Activated CD4-positive, alpha-beta T cell treated with anti-CD3 and anti-CD28 coated beads for 48 hours (primary cell): ENCODE measurements at regions not wholly inside any gene's neighbourhood (a gene's known extent, or its start where the extent isn't known, plus 50 kb on each side); places are given as distances from the start of the nearest gene placed in this dataset.

Source experiments
- DNase-seq: peaks from one replicate; pipeline ENCODE4 v3.0.0-alpha.2; 2020

DNA sequence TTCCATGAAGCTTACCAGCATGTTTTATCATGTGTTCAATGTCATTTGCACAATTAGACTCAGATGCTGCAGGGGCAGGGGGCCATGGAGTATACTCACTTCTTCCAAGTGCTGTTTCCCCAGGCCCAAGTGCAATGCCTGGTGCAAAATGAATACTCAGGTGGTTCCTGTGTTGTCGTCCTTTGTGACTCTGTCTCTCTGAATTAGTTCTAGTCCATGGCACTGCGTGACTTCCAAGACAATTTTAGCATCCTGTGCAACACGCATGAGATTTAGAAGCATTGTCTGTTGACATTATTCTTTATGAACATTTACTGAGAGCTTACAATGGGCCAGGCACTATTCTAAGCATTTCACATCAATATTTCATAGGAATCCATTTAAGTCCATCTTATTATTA is 769.7 kb upstream of the RBFOX1 start:
- DNase-seq = no peak

DNA sequence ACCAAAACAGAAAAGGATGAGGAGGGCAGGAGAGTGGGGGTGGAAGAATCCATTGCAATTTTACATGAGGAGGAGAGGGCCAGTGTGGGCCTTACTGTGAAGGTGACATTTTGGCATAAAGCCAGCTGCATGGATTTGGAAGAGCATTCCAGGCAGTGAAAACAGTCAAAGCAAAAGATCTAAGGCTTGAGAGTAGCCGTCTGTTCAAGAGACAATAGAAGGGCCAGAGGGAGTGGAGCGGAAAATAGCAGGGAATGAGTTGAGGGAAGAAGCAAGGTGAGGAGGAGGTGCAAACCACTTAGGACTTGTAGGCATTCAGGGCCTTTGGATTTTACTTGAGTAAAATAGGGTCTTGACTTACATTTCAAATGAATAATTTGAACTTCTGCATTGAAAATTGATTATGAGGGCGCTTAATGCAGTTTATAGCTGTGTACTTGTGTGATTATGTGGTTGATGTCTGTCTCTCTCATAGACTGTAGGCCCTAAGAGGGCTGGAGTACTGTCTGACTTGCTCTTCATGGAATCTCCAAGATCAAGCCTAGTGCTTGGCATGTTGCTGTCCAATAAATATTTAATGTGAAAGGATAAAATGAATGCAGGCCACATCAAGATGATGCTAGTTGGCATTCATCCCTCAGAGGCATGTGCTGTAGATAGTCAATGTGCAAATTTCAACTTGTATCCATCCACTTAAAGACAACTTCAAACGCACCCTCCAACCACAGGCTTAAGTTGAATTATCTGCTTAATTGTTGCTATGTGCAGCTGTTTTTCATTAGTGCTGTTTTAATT is 772.1 kb upstream of the RBFOX1 start:
- DNase-seq = no peak

DNA sequence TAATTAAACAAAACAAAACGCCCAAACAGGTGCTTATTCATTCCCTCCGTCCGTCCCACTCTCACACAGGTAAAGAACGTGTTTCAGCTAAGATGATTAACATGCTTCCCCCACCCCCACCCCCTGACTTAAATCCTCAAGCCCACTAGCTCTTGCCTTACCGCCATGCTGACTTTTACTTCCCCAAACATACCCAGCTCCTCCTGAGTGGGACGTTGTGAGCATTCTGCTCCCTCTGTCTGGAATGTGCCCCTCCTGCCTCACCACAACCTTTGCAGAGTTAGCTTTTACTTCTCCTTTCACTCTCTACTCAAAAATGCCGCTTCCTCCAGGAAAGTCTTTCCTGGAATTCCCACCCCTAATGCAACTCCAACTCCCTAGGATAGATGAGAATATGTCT is 774.0 kb upstream of the RBFOX1 start:
- DNase-seq = no peak

GRCh38 chr16:6558126-6558525 is 774.5 kb upstream of the RBFOX1 start:
- no peak for DNase-seq

DNA sequence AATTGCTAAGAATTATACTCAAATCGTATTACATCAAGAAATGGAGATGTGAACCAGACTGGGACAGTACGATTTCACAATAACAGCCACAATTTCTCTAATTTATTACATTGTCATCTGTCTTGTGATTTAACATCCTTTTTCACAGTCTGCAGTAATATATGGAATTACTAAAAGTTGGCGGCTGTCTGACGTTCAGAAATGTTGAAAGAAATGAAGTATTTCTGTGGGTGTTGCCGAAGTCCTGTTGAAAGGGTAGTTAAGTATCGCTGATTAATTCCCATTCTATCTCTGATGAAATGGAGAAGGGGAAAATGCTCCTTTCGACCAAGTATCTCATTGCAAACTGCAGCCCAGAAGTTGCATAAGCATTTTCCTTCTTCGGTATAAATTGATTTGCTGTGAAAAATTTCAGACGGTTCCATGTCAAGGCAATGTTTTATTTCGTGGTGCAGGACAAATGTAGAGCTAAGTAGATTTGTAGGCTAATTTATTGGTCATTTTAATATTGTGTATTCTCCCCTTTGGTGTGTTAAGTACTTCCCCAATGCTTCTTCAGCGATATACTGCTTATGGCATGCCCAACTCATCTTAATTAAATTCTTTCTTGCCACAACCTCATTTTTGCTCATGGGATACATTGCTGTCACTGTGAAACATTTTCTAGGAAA is 775.2 kb upstream of the RBFOX1 start:
- no peak for DNase-seq

GRCh38 chr16:6549415-6549814 is 783.2 kb upstream of the RBFOX1 start:
- DNase-seq = no peak

GRCh38 chr16:6548507-6548906 is 784.1 kb upstream of the RBFOX1 start:
- DNase-seq = no peak

DNA sequence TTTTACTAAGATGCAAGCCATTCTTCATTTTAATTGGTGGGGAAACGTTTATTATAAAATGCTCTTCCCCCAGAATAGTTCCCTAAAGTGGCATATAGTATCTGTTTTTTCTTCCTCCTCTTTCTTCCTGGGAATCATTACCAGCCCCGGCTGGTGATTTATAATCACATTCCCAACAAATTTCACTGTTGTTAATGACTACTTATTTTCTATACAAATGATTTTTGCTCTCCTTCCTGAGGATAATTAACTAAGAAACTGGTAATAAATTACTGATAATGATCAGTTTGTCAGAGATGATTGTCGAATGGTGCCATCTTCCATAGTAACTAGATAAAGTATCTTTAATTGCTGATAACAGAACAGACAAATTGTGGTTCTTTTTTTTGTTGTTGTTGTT is 785.5 kb upstream of the RBFOX1 start:
- DNase-seq = no peak

- DNase-seq = no peak
Observed at GRCh38 chr16:6545329-6545728, 787.3 kb upstream of the RBFOX1 start.

- DNase-seq = no peak
Observed at GRCh38 chr16:6541267-6541666, 791.4 kb upstream of the RBFOX1 start.

- no peak for DNase-seq
Observed at GRCh38 chr16:6536411-6536810, 796.2 kb upstream of the RBFOX1 start.

GRCh38 chr16:6531067-6531466 is 801.6 kb upstream of the RBFOX1 start:
- no peak for DNase-seq

GRCh38 chr16:6528217-6528616 is 804.4 kb upstream of the RBFOX1 start:
- DNase-seq = no peak

DNA sequence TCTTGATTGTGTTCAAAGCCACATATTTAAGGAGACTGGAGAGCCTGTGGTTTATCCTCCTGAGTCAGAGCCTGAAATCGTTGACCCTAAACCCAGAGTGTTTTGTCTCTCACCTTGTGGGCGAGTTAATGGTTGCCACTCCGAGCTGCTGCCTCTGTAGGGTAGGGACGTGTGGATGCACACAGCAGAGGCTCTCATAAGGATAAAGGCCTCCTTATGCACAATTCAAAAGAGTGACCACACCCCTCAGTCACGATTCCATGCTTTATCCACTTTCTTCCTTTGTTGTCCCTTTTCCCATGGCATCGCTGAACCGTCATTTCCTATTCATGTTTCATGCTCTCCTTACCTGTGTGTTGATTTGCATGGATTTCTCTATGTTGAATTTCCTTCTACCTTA is 805.0 kb upstream of the RBFOX1 start:
- no peak for DNase-seq

- DNase-seq = no peak
Observed at GRCh38 chr16:6524501-6524900, 808.1 kb upstream of the RBFOX1 start.

- no peak for DNase-seq
Observed at GRCh38 chr16:6517020-6517720, 815.5 kb upstream of the RBFOX1 start.

DNA sequence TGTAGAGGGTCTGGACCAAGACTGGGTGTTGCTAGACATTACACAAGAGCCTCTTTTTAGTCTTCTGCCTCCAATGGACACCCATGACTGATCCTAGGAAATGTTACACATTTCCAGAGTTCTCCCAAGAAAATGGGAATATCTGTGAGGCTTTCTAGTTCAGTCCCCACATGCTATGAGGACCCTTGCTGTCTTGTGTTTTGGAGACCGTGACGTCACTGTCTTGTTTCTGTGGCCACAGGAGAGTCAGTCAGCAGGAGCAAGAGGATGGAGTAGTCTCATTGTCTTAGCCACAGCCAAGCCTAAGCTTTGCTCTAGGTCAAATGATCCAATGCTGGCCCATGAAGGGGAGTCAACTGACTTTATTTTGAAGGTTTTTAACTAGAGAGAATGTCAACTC is 820.1 kb upstream of the RBFOX1 start:
- DNase-seq = no peak

DNA sequence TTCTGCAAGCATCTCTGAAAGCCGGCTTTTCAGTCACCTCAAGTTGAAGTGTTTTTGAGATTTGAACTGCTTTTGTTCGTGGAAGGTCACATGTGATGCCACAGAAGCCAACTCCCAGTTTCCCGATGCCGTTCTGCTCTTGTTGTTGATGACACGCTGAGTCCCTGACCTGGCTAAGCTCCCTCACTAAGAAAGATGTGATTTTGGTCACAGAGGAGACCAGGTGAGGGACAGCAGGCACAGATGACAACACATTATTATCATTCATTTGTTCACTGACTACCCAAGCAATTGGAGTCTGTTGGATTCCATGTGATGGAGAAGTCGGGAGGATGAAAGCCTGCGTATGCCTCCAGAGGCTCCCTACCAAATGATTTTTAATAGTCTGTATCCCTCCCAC is 822.4 kb upstream of the RBFOX1 start:
- no peak for DNase-seq

- no peak for DNase-seq
Observed at GRCh38 chr16:6499413-6499812, 833.2 kb upstream of the RBFOX1 start.

GRCh38 chr16:6498858-6499257 is 833.8 kb upstream of the RBFOX1 start:
- no peak for DNase-seq

GRCh38 chr16:6496996-6497395 is 835.6 kb upstream of the RBFOX1 start:
- no peak for DNase-seq

GRCh38 chr16:6495486-6496210 is 837.0 kb upstream of the RBFOX1 start:
- DNase-seq = no peak

DNA sequence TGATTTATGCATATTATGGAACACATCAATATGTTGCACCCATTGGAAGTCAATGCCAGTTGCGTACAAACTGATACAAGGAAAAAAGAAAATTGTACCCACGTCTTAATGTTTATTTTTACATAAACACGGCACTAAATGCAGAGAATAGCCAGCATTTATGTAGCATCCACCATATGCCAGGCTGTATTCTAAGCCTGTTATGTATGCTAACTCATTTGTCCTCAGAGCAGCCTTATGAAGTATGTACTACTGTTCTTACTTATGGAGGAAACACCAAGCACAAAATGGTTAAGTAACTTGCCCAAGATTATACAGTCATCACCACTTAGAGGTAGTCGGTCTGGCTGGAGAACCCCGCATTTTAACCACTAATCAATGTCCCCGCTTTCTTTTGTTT is 837.9 kb upstream of the RBFOX1 start:
- no peak for DNase-seq
